ENCODE measurements at regions not wholly inside any gene's neighbourhood (a gene's known extent, or its start where the extent isn't known, plus 50 kb on each side); places are given as distances from the start of the nearest gene placed in this dataset.
"Not testable (repeated sequence)": the region's sequence is repeated elsewhere in the genome, so short reads cannot be mapped to it uniquely, and the experiment has no call there.

DNA sequence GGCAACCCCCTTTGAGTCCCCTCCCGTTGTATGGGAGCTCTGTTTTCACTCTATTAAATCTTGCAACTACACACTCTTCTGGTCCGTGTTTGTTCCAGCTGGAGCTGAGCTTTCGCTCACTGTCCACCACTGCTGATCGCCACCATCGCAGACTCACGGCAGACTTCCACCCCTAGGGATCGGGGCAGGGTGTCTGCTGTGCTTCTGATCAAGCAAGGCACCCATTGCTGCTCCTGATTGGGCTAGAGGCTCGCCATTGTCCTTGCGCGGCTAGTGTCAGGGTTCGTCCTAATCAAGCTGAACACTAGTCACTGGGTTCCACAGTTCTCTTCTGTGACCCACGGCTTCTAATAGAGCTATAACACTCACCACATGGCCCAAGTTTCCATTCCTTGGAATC, 442.8 kb downstream of the SLITRK1 start:
- not testable (repeated sequence) for TF ChIP-seq ZBTB7A (tag by site-specific recombination; IDR thresholded peaks at IDR 0.05; ENCODE audit: low read depth); CTCF (tag by site-specific recombination; IDR thresholded peaks at IDR 0.05); BCL6B (tag by site-specific recombination; IDR thresholded peaks at IDR 0.05); EGR2 (tag by site-specific recombination; IDR thresholded peaks at IDR 0.05; ENCODE audit: low read depth); BCL11B (tag by site-specific recombination; IDR thresholded peaks at IDR 0.05; ENCODE audit: low read depth); KLF1 (tag by site-specific recombination; IDR thresholded peaks at IDR 0.05); ZNF610 (tag by site-specific recombination; IDR thresholded peaks at IDR 0.05; ENCODE audit: borderline replicate concordance); GLI4 (tag by site-specific recombination; IDR thresholded peaks at IDR 0.05); ZNF501 (tag by site-specific recombination; IDR thresholded peaks at IDR 0.05); HOXA7 (CRISPR knock-in tag; IDR thresholded peaks at IDR 0.05; ENCODE audit: borderline replicate concordance); ZNF776 (tag by site-specific recombination; IDR thresholded peaks at IDR 0.05; ENCODE audit: borderline replicate concordance); YY1 (tag by site-specific recombination; IDR thresholded peaks at IDR 0.05)
- TF ChIP-seq, protein P1, sequence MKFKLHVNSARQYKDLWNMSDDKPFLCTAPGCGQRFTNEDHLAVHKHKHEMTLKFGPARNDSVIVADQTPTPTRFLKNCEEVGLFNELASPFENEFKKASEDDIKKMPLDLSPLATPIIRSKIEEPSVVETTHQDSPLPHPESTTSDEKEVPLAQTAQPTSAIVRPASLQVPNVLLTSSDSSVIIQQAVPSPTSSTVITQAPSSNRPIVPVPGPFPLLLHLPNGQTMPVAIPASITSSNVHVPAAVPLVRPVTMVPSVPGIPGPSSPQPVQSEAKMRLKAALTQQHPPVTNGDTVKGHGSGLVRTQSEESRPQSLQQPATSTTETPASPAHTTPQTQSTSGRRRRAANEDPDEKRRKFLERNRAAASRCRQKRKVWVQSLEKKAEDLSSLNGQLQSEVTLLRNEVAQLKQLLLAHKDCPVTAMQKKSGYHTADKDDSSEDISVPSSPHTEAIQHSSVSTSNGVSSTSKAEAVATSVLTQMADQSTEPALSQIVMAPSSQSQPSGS (tag by site-specific recombination; IDR thresholded peaks at IDR 0.05; ENCODE audit: low read depth) = not testable (repeated sequence)
